IMR-90 (cell line): ENCODE measurements at regions not wholly inside any gene's neighbourhood (a gene's known extent, or its start where the extent isn't known, plus 50 kb on each side); places are given as distances from the start of the nearest gene placed in this dataset.

ENCODE experiments used
- ATAC-seq: fragments of 200-7000 bp; cut with Tn5 transposase; 2 replicates; pipeline ENCODE4 v1.9.1; 2020; ENCODE audit warnings: low read depth, mild to moderate bottlenecking, moderate library complexity
- BruUV-seq: library from RNA; stranded (reverse); fragments of 400-500 nt; replicated peaks from 2 replicates; lab custom pipeline; 2021; lab: Mats Ljungman, UMichigan
- CTCF ChIA-PET: fragments of 300-600 bp; formaldehyde crosslinking; extraction: SDS; loops from one replicate; lab custom pipeline; 2021; ENCODE audit warnings: antibody characterized with exemption; lab: Yijun Ruan, JAX
- POLR2A ChIA-PET: fragments of 300-600 bp; sonication (Branson Sonifier 250); formaldehyde crosslinking; loops from one replicate; lab custom pipeline; 2022; ENCODE audit warnings: antibody characterized with exemption; ENCODE audit not compliant: unreplicated experiment; lab: Charles Lee
- DNase-seq: peaks from one replicate; pipeline ENCODE4 v3.0.0; 2013
- H2AFZ ChIP-seq: replicated peaks from 2 replicates; pipeline ENCODE3; 2013; ENCODE audit warnings: low read length, mild to moderate bottlenecking; ENCODE audit not compliant: poor library complexity
- H2AK5ac ChIP-seq: 2 replicates; pipeline ENCODE4 v1.6.1; 2013; ENCODE audit warnings: low read depth, low read length, inconsistent platforms
- H2AK9ac ChIP-seq: replicated peaks from 2 replicates; pipeline ENCODE3; 2013; ENCODE audit warnings: mild to moderate bottlenecking, low read depth, low read length, moderate library complexity; ENCODE audit not compliant: poor library complexity
- H2BK120ac ChIP-seq: 2 replicates; pipeline ENCODE4 v1.6.1; 2013; ENCODE audit warnings: low read depth, low read length, inconsistent platforms
- H2BK15ac ChIP-seq: 3 replicates; pipeline ENCODE4 v1.6.1; 2013; ENCODE audit warnings: low read depth, low read length, inconsistent platforms
- H2BK20ac ChIP-seq: 2 replicates; pipeline ENCODE4 v1.6.1; 2013; ENCODE audit warnings: low read depth, mild to moderate bottlenecking, inconsistent platforms, low read length, moderate library complexity
- H2BK5ac ChIP-seq: 2 replicates; pipeline ENCODE4 v1.6.1; 2013; ENCODE audit warnings: mild to moderate bottlenecking, low read depth, low read length, inconsistent platforms; ENCODE audit not compliant: poor library complexity, severe bottlenecking
- H3K14ac ChIP-seq: replicated peaks from 2 replicates; pipeline ENCODE4 v1.6.1; 2013; ENCODE audit warnings: low read depth, low read length, inconsistent platforms
- H3K18ac ChIP-seq: 2 replicates; pipeline ENCODE4 v1.6.1; 2013; ENCODE audit warnings: low read depth, low read length, control low read depth
- H3K23ac ChIP-seq: 2 replicates; pipeline ENCODE4 v1.6.1; 2013; ENCODE audit warnings: low read depth, low read length, inconsistent platforms
- H3K27ac ChIP-seq: 2 replicates; pipeline ENCODE4 v1.5.1; 2013; ENCODE audit warnings: mild to moderate bottlenecking, control low read depth, low read length; ENCODE audit not compliant: insufficient read depth
- H3K27me3 ChIP-seq: 2 replicates; pipeline ENCODE4 v1.6.1; 2013; ENCODE audit warnings: low read length; ENCODE audit not compliant: control insufficient read depth, insufficient read depth
- H3K36me3 ChIP-seq: 2 replicates; pipeline ENCODE4 v1.6.1; 2013; ENCODE audit warnings: low read length, mixed read lengths; ENCODE audit not compliant: control insufficient read depth, insufficient read depth
- H3K4ac ChIP-seq: 2 replicates; pipeline ENCODE4 v1.6.1; 2013; ENCODE audit warnings: low read depth, low read length, inconsistent platforms
- H3K4me1 ChIP-seq: 2 replicates; pipeline ENCODE4 v1.6.1; 2013; ENCODE audit warnings: low read length, mixed read lengths; ENCODE audit not compliant: control insufficient read depth, insufficient read depth
- H3K4me2 ChIP-seq: 2 replicates; pipeline ENCODE4 v1.6.1; 2013; ENCODE audit warnings: low read depth, mild to moderate bottlenecking, control low read depth, low read length, moderate library complexity
- H3K4me3 ChIP-seq: 2 replicates; pipeline ENCODE4 v1.5.1; 2013; ENCODE audit warnings: low read depth, mild to moderate bottlenecking, control low read depth, low read length, moderate library complexity; ENCODE audit not compliant: insufficient read depth
- H3K56ac ChIP-seq: 2 replicates; pipeline ENCODE4 v1.6.1; 2013; ENCODE audit warnings: low read length, inconsistent platforms; ENCODE audit not compliant: insufficient read depth; ENCODE audit errors: extremely low read depth
- H3K79me1 ChIP-seq, 2 experiments: 2 replicates each; pipeline ENCODE4 v1.6.1; 2013; ENCODE audit warnings: low read length in 2 of 2, inconsistent platforms in 1 of 2, low read depth in 1 of 2
- H3K9ac ChIP-seq: 2 replicates; pipeline ENCODE4 v1.6.1; 2013; ENCODE audit warnings: low read depth, low read length, control low read depth
- H3K9me1 ChIP-seq: 2 replicates; pipeline ENCODE4 v1.6.1; 2013; ENCODE audit warnings: low read length, inconsistent platforms; ENCODE audit not compliant: insufficient read depth
- H3K9me3 ChIP-seq: 2 replicates; pipeline ENCODE4 v1.6.1; 2013; ENCODE audit warnings: low read length; ENCODE audit not compliant: control insufficient read depth, insufficient read depth
- H4K20me1 ChIP-seq: 2 replicates; pipeline ENCODE4 v1.6.1; 2013; ENCODE audit warnings: low read length, inconsistent platforms; ENCODE audit not compliant: insufficient read depth
- H4K5ac ChIP-seq: 2 replicates; pipeline ENCODE4 v1.6.1; 2013; ENCODE audit warnings: mild to moderate bottlenecking, low read depth, low read length, control low read depth
- H4K8ac ChIP-seq, 2 experiments: 2 replicates each; pipeline ENCODE4 v1.6.1; 2013; ENCODE audit warnings: low read depth in 2 of 2, low read length in 2 of 2, control low read depth in 1 of 2, inconsistent platforms in 1 of 2
- H4K91ac ChIP-seq: 2 replicates; pipeline ENCODE4 v1.6.1; 2013; ENCODE audit warnings: low read depth, low read length, inconsistent platforms; ENCODE audit not compliant: insufficient read depth
- BHLHE40 ChIP-seq: fragments of 150-350 bp; IDR thresholded peaks from 2 replicates; pipeline ENCODE4 v1.6.1; 2016; ENCODE audit warnings: mild to moderate bottlenecking, low read depth, low read length
- MAFK ChIP-seq: IDR thresholded peaks from 2 replicates; pipeline ENCODE4 v1.6.1; 2012; ENCODE audit warnings: low read depth, low read length, improper control_type of control experiment
- MAZ ChIP-seq: IDR thresholded peaks from 2 replicates; pipeline ENCODE4 v1.6.1; 2012; ENCODE audit warnings: low read depth, mild to moderate bottlenecking, low read length, improper control_type of control experiment, moderate library complexity, borderline replicate concordance
- RAD21 ChIP-seq: IDR thresholded peaks from 2 replicates; pipeline ENCODE4 v1.6.1; 2012; ENCODE audit warnings: low read length, improper control_type of control experiment
- RFX5 ChIP-seq: IDR thresholded peaks from 2 replicates; pipeline ENCODE4 v1.8.0; 2012; ENCODE audit warnings: low read depth, mild to moderate bottlenecking, low read length, moderate library complexity
- WGBS, 2 experiments: methylation state at CpG; one replicate each; pipeline versions ENCODE4 v1.1.5 to v1.1.7; 2013; ENCODE audit warnings: missing lambda C conversion rate in 2 of 2; ENCODE audit not compliant: insufficient read length in 1 of 2; ENCODE audit errors: extremely low coverage in 2 of 2; 5-methylcytosine and 5-hydroxymethylcytosine counted together
- dilution Hi-C: fragments of 300-500 bp; cut with HindIII; formaldehyde crosslinking; loops from one replicate; pipeline ENCODE4 v1.14.3; 2018; ENCODE audit warnings: low sequenced_read_pairs; ENCODE audit not compliant: unreplicated experiment
- in situ Hi-C: fragments of 300-500 bp; cut with MboI; formaldehyde crosslinking; loops from 3 replicates; pipeline ENCODE4 v1.14.3; 2019; ENCODE audit warnings: low sequenced_read_pairs, inconsistent platforms, mixed read lengths
- intact Hi-C: fragments of 100-400 bp; cut with micrococcal nuclease; formaldehyde crosslinking; loops from 2 replicates; pipeline ENCODE4 v1.10.0; 2022
- TF ChIP-seq, protein P1 (sequence below): fragments of 150-350 bp; IDR thresholded peaks from 2 replicates; pipeline ENCODE4 v1.6.1; 2016; ENCODE audit warnings: low read depth, mild to moderate bottlenecking, low read length, moderate library complexity, borderline replicate concordance
- TF ChIP-seq, protein P2 (sequence below): fragments of 150-350 bp; IDR thresholded peaks from 2 replicates; pipeline ENCODE4 v1.6.1; 2017; ENCODE audit warnings: mild to moderate bottlenecking, antibody characterized with exemption, low read length, low read depth

DNA sequence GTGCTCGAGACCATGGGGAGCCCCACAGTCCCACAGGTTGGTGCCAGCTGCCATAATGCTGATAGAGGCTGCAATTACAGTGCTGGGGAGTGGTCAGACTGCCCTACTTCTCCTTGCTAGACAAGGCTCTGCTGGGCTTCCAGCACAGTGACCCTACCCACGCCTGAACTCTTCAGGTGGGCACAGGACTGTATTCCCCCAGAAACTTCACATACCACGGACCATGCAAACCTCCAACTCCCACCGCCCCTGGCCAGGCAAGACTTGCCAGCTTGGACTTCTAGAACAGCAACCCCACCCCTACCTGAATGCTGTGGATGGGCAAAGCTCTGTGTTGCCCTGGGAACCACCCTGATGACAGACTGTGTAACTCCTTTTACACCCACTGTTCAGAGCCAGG is 885.3 kb downstream of the SI start:
- Histone ChIP-seq H2AK5ac (no peak overlapping the region), H3K36me3 (no peaks in the 10 kb centered on the region), H3K79me1 (no peaks in the 10 kb centered on the region), H3K18ac (no peak overlapping the region), H3K23ac (no peak overlapping the region), H2AK9ac (no peak overlapping the region), H4K91ac (no peak overlapping the region), H2BK20ac (no peak overlapping the region), H3K9me3 (peaks cover 10% of the 10 kb centered on the region), H2BK15ac (no peak overlapping the region), H4K20me1 (no peaks in the 10 kb centered on the region), H2BK120ac (no peak overlapping the region), H3K14ac (no peak overlapping the region), H3K4me1 (no peaks in the 10 kb centered on the region), H4K5ac (no peak overlapping the region), H3K4me3 (no peak overlapping the region), H4K8ac (no peak overlapping the region), H3K9me1 (no peaks in the 10 kb centered on the region), H3K27ac (no peak overlapping the region), H3K27me3 (no peaks in the 10 kb centered on the region), H3K56ac (no peak overlapping the region), H3K4me2 (no peak overlapping the region), H2BK5ac (no peak overlapping the region), H3K4ac (no peak overlapping the region), H2AFZ (no peak overlapping the region), H3K9ac (no peak overlapping the region)
- ChIA-PET POLR2A (no interaction called here), CTCF (no interaction called here)
- in situ Hi-C loops = no loop called here
- DNase-seq (no peak), ATAC-seq (no peak)
- no CpG with 5 or more reads among the region's 4 CpGs for WGBS, 2 experiments
- dilution Hi-C loops = no loop called here
- intact Hi-C loops = no loop called here
- BruUV-seq = no TSS peak
- TF ChIP-seq MAFK (no peak), RAD21 (no peak), MAZ (no peak), RFX5 (no peak), BHLHE40 (no peak)
- TF ChIP-seq, protein P1, sequence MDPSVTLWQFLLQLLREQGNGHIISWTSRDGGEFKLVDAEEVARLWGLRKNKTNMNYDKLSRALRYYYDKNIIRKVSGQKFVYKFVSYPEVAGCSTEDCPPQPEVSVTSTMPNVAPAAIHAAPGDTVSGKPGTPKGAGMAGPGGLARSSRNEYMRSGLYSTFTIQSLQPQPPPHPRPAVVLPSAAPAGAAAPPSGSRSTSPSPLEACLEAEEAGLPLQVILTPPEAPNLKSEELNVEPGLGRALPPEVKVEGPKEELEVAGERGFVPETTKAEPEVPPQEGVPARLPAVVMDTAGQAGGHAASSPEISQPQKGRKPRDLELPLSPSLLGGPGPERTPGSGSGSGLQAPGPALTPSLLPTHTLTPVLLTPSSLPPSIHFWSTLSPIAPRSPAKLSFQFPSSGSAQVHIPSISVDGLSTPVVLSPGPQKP = no peak
- TF ChIP-seq, protein P2, sequence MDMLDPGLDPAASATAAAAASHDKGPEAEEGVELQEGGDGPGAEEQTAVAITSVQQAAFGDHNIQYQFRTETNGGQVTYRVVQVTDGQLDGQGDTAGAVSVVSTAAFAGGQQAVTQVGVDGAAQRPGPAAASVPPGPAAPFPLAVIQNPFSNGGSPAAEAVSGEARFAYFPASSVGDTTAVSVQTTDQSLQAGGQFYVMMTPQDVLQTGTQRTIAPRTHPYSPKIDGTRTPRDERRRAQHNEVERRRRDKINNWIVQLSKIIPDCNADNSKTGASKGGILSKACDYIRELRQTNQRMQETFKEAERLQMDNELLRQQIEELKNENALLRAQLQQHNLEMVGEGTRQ = no peak
